CD14-positive monocyte (primary cell): ENCODE measurements at regions not wholly inside any gene's neighbourhood (a gene's known extent, or its start where the extent isn't known, plus 50 kb on each side); places are given as distances from the start of the nearest gene placed in this dataset.

Experiments
- DNase-seq, 3 donors: peaks; one replicate each; pipeline ENCODE4 v3.0.0-alpha.2; 2011 to 2022
- H2AFZ ChIP-seq: 2 replicates; pipeline ENCODE4 v1.6.0; 2012; ENCODE audit warnings: mild to moderate bottlenecking, low read depth, low read length, inconsistent platforms; ENCODE audit not compliant: insufficient read depth, poor library complexity, severe bottlenecking
- H3K27ac ChIP-seq, 2 donors: 1 replicate in 1 of 2; 2 replicates in 1 of 2; pipeline ENCODE4 v1.5.1; 2012 to 2013; ENCODE audit warnings: low read length in 2 of 2, control low read depth in 1 of 2, inconsistent platforms in 1 of 2, low read depth in 1 of 2, mild to moderate bottlenecking in 1 of 2
- H3K27me3 ChIP-seq, 2 donors: one replicate each; pipeline versions ENCODE4 v1.6.0 to v1.6.1; 2011 to 2013; ENCODE audit warnings: low read length in 2 of 2; ENCODE audit not compliant: control insufficient read depth in 2 of 2, insufficient read depth in 2 of 2
- H3K36me3 ChIP-seq, 2 donors: replicated peaks in 1 of 2; 1 replicate in 1 of 2; 2 replicates in 1 of 2; pipeline versions ENCODE4 v1.5.1 to v1.6.1; 2012 to 2013; ENCODE audit warnings: low read length in 2 of 2, control low read depth in 1 of 2, inconsistent platforms in 1 of 2, mild to moderate bottlenecking in 1 of 2; ENCODE audit not compliant: insufficient read depth in 2 of 2, control insufficient read depth in 1 of 2
- H3K4me1 ChIP-seq, 2 donors: 1 replicate in 1 of 2; 2 replicates in 1 of 2; pipeline versions ENCODE4 v1.5.1 to v1.6.1; 2012 to 2013; ENCODE audit warnings: low read length in 2 of 2, control low read depth in 1 of 2, inconsistent platforms in 1 of 2, mild to moderate bottlenecking in 1 of 2, moderate library complexity in 1 of 2; ENCODE audit not compliant: insufficient read depth in 2 of 2, control insufficient read depth in 1 of 2
- H3K4me2 ChIP-seq: replicated peaks from 2 replicates; pipeline ENCODE3; 2012; ENCODE audit warnings: low read length, moderate library complexity, mild to moderate bottlenecking; ENCODE audit not compliant: poor library complexity, severe bottlenecking; ENCODE audit errors: extremely low read depth
- H3K4me3 ChIP-seq, 3 experiments: fragments of 200-600 bp in 1 of 3; sonication (generic) in 1 of 3; replicated peaks in 1 of 3; 1 replicate in 2 of 3; 2 replicates in 1 of 3; pipeline ENCODE4 v1.5.1; 2011 to 2013; ENCODE audit warnings: low read length in 3 of 3, mild to moderate bottlenecking in 3 of 3, control low read depth in 2 of 3, low read depth in 2 of 3, inconsistent platforms in 1 of 3, moderate library complexity in 1 of 3
- H3K79me2 ChIP-seq: 2 replicates; pipeline ENCODE4 v1.6.0; 2012; ENCODE audit warnings: mild to moderate bottlenecking, control low read depth, inconsistent platforms, low read length, moderate library complexity; ENCODE audit not compliant: insufficient read depth
- H3K9ac ChIP-seq: 2 replicates; pipeline ENCODE4 v1.6.0; 2017; ENCODE audit warnings: low read length, mild to moderate bottlenecking; ENCODE audit not compliant: insufficient read depth, poor library complexity, severe bottlenecking
- H3K9me3 ChIP-seq, 2 donors: replicated peaks in 1 of 2; 1 replicate in 1 of 2; 2 replicates in 1 of 2; pipeline versions ENCODE4 v1.5.1 to v1.6.1; 2012 to 2013; ENCODE audit warnings: low read length in 2 of 2, control low read depth in 1 of 2; ENCODE audit not compliant: control insufficient read depth in 1 of 2, insufficient read depth in 1 of 2
- H4K20me1 ChIP-seq: 2 replicates; pipeline ENCODE4 v1.6.0; 2012; ENCODE audit warnings: mild to moderate bottlenecking, low read length, control low read depth, moderate library complexity; ENCODE audit not compliant: insufficient read depth
- H3K27ac Mint-ChIP-seq, 7 donors: one replicate each; pipeline ENCODE4 v1.8.0; 2020; ENCODE audit warnings: mild to moderate bottlenecking in 7 of 7, mixed read lengths in 7 of 7, moderate library complexity in 6 of 7, inconsistent platforms in 2 of 7
- H3K27me3 Mint-ChIP-seq, 3 donors: one replicate each; pipeline ENCODE4 v1.8.0; 2021 to 2022; ENCODE audit warnings: low read depth in 3 of 3, mild to moderate bottlenecking in 3 of 3, mixed read lengths in 3 of 3, moderate library complexity in 3 of 3, inconsistent platforms in 1 of 3
- H3K36me3 Mint-ChIP-seq, 2 donors: one replicate each; pipeline ENCODE4 v1.8.0; 2020; ENCODE audit warnings: mixed read lengths in 2 of 2, inconsistent platforms in 1 of 2, mild to moderate bottlenecking in 1 of 2
- H3K4me1 Mint-ChIP-seq: one replicate; pipeline ENCODE4 v1.8.0; 2020; ENCODE audit warnings: mild to moderate bottlenecking, mixed read lengths
- H3K4me3 Mint-ChIP-seq, 2 donors: one replicate each; pipeline ENCODE4 v1.8.0; 2020; ENCODE audit warnings: mild to moderate bottlenecking in 2 of 2, mixed read lengths in 2 of 2, moderate library complexity in 1 of 2
- H3K9me3 Mint-ChIP-seq, 7 donors: one replicate each; pipeline ENCODE4 v1.8.0; 2020 to 2022; ENCODE audit warnings: mixed read lengths in 7 of 7, mild to moderate bottlenecking in 6 of 7, moderate library complexity in 6 of 7, inconsistent platforms in 2 of 7
- WGBS: methylation state at CpG from one replicate; pipeline ENCODE4 v1.1.5; 2013; ENCODE audit warnings: missing lambda C conversion rate; ENCODE audit not compliant: insufficient coverage; 5-methylcytosine and 5-hydroxymethylcytosine counted together
- intact Hi-C, 2 donors: fragments of 100-400 bp; cut with micrococcal nuclease; formaldehyde crosslinking; loops; one replicate each; pipeline versions ENCODE4 v1.15.0 to v1.15.1; 2023
- TF ChIP-seq, protein P1 (sequence below): fragments of 200-600 bp; IDR thresholded peaks from one replicate; pipeline ENCODE4 v1.8.0; 2022; ENCODE audit warnings: antibody characterized with exemption, mild to moderate bottlenecking

DNA sequence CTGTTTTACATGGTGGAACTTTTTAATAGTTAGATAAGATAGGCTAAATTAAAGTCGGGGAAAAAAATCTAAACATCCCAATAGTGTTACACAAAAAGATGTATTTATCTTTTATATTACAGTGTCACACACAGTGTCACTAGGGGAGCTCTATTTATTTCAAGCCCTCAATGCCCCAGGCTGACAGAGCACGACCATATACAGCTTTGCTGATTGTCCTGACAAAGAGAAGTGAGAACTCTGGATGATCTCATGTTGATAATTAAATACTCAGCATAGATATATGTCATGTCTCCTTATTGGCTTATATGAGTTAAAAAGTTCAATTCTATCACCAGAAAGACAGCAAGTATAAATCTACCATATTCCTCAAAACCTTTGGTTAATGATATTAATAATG is 594.3 kb downstream of the LRFN5 start:
- H3K79me2 ChIP-seq, result no peaks in the 10 kb centered on the region
- Mint-ChIP-seq H3K9me3 (peaks cover 3 to 10% (median 3%) of the 10 kb centered on the region in 7 donors), H3K27me3 (no peaks in the 10 kb centered on the region), H3K36me3 (no peaks in the 10 kb centered on the region), H3K27ac (no peak overlapping the region), H3K4me3 (no peak overlapping the region), H3K4me1 (no peaks in the 10 kb centered on the region)
- H3K4me1 ChIP-seq, result no peaks in the 10 kb centered on the region
- no peak overlapping the region for H2AFZ ChIP-seq
- H3K9ac ChIP-seq, result no peak overlapping the region
- no peak overlapping the region for H3K4me3 ChIP-seq
- DNase-seq, result no peak
- H3K4me2 ChIP-seq, result no peak overlapping the region
- no peaks in the 10 kb centered on the region for H3K9me3 ChIP-seq
- no peaks in the 10 kb centered on the region for H3K36me3 ChIP-seq
- H3K27ac ChIP-seq, result no peak overlapping the region
- no CpG with 5 or more reads among the region's 2 CpGs for WGBS
- no peaks in the 10 kb centered on the region for H4K20me1 ChIP-seq
- TF ChIP-seq, protein P1, sequence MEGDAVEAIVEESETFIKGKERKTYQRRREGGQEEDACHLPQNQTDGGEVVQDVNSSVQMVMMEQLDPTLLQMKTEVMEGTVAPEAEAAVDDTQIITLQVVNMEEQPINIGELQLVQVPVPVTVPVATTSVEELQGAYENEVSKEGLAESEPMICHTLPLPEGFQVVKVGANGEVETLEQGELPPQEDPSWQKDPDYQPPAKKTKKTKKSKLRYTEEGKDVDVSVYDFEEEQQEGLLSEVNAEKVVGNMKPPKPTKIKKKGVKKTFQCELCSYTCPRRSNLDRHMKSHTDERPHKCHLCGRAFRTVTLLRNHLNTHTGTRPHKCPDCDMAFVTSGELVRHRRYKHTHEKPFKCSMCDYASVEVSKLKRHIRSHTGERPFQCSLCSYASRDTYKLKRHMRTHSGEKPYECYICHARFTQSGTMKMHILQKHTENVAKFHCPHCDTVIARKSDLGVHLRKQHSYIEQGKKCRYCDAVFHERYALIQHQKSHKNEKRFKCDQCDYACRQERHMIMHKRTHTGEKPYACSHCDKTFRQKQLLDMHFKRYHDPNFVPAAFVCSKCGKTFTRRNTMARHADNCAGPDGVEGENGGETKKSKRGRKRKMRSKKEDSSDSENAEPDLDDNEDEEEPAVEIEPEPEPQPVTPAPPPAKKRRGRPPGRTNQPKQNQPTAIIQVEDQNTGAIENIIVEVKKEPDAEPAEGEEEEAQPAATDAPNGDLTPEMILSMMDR, result no peak
- intact Hi-C loops, result no loop called here
- H3K27me3 ChIP-seq, result no peaks in the 10 kb centered on the region

DNA sequence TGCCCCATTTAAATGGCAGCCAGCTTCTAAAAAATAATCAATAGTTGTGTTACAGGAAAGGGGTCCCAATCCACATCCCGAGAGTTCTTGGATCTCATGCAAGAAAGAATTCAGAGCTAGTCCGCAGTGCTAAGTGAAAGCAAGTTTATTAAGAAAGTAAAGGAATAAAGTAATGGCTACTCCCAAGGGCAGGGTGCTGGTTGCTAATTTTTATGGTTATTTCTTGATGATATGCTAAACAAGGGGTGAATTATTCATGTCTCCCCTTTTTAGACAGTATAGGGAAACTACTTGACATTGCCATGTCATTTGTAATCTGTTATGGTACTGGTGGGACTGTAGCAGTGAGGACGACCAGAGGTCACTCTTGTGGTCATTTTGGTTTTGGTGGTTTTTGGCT is 591.3 kb downstream of the LRFN5 start:
- 17% methylated on average over 1 of the region's 3 CpGs for WGBS
- no peak overlapping the region for H3K4me3 ChIP-seq
- H3K4me1 ChIP-seq, result no peaks in the 10 kb centered on the region
- no peaks in the 10 kb centered on the region for H3K27me3 Mint-ChIP-seq
- no peaks in the 10 kb centered on the region for H3K79me2 ChIP-seq
- no peaks in the 10 kb centered on the region for H3K4me1 Mint-ChIP-seq
- TF ChIP-seq, protein P1, result no peak
- peaks cover 0 to 5% (median 0%) of the 10 kb centered on the region in 7 donors for H3K9me3 Mint-ChIP-seq
- no peaks in the 10 kb centered on the region for H3K9me3 ChIP-seq
- no peak overlapping the region for H2AFZ ChIP-seq
- no peaks in the 10 kb centered on the region for H3K27me3 ChIP-seq
- H3K4me3 Mint-ChIP-seq, result no peak overlapping the region
- no peaks in the 10 kb centered on the region for H3K36me3 Mint-ChIP-seq
- no peak overlapping the region for H3K27ac Mint-ChIP-seq
- no peak overlapping the region for H3K27ac ChIP-seq
- H3K36me3 ChIP-seq, result no peaks in the 10 kb centered on the region
- DNase-seq, result no peak
- no peak overlapping the region for H3K9ac ChIP-seq
- intact Hi-C loops, result no loop called here
- no peaks in the 10 kb centered on the region for H4K20me1 ChIP-seq
- no peak overlapping the region for H3K4me2 ChIP-seq
